Activated CD4-positive, alpha-beta T cell treated with anti-CD3 and anti-CD28 coated beads for 36 hours (primary cell): ENCODE measurements at regions not wholly inside any gene's neighbourhood (a gene's known extent, or its start where the extent isn't known, plus 50 kb on each side); places are given as distances from the start of the nearest gene placed in this dataset.

Experiments used
- ATAC-seq: fragments of 200-7000 bp; cut with Tn5 transposase; one replicate; pipeline ENCODE4 v1.10.0; 2021; ENCODE audit warnings: mild to moderate bottlenecking, moderate library complexity
- CTCF ChIA-PET: fragments of 350-600 bp; sonication (Branson Sonifier 250); formaldehyde crosslinking; loops from one replicate; lab custom pipeline; 2021; ENCODE audit warnings: antibody characterized with exemption; lab: Charles Lee
- POLR2A ChIA-PET: fragments of 350-600 bp; sonication (Branson Sonifier 250); formaldehyde crosslinking; loops from one replicate; lab custom pipeline; 2021; ENCODE audit warnings: antibody characterized with exemption, inconsistent platforms; lab: Charles Lee
- DNase-seq: peaks from one replicate; pipeline ENCODE4 v3.0.0-alpha.2; 2020
- H3K27ac Mint-ChIP-seq: one replicate; pipeline ENCODE4 v1.8.0; 2021; ENCODE audit warnings: mixed read lengths
- H3K27me3 Mint-ChIP-seq: one replicate; pipeline ENCODE4 v1.8.0; 2021; ENCODE audit warnings: mixed read lengths
- H3K36me3 Mint-ChIP-seq: one replicate; pipeline ENCODE4 v1.8.0; 2021; ENCODE audit warnings: low read depth, mixed read lengths
- H3K4me1 Mint-ChIP-seq: one replicate; pipeline ENCODE4 v1.8.0; 2021; ENCODE audit warnings: mixed read lengths
- H3K4me3 Mint-ChIP-seq: one replicate; pipeline ENCODE4 v1.8.0; 2021; ENCODE audit warnings: mild to moderate bottlenecking, moderate library complexity, mixed read lengths
- H3K9me3 Mint-ChIP-seq: one replicate; pipeline ENCODE4 v1.8.0; 2021; ENCODE audit warnings: low read depth, mixed read lengths
- intact Hi-C, 2 experiments: fragments of 100-400 bp; cut with DNase I in 1 of 2; cut with micrococcal nuclease in 1 of 2; formaldehyde crosslinking; loops; one replicate each; pipeline versions ENCODE4 v1.14.2 to v1.15.1; 2022 to 2024; cut with DNase I, micrococcal nuclease

DNA sequence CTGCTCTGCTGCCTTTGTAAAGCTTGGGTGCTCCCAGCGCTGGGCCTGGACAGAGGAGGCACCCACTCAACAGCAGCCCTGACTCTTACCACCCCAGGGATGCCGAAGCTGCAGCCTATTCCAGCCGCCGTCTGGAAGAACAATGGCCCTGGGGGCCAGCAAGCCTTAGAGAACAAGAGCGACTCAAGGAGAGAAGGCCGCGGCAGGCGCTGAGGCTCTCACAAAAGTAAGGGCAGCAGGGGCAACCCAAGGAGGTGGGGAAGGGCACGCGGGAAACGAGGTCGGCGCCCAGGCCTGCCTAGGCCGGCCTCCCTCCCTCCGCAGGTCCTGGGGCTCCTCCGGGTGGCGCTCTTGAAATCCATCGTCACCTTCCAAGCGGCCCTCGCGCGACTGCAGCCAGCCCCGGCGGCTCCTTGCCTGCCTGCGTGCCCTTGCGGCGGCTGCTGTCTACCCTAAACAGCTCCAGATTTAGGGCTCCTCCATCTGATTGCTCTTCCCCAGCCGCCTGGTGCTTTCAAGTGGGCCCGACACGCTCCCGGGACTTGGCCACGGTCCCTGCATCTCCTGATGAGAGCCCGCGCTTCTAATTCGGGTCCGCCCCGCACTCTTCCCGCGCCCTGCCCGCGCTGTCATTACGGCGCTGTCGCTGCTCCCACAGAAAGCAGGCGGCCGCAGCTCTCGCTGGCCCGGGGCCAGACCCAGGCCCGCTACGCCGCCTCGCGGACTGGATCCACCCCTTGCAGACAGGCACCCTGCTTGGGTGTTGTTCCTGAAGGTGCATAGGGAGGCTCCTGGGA, 213.3 kb downstream of the SEMA6A start:
- CTCF ChIA-PET, result no interaction called here
- intact Hi-C loops, result no loop called here
- no peaks in the 10 kb centered on the region for H3K27me3 Mint-ChIP-seq

DNA sequence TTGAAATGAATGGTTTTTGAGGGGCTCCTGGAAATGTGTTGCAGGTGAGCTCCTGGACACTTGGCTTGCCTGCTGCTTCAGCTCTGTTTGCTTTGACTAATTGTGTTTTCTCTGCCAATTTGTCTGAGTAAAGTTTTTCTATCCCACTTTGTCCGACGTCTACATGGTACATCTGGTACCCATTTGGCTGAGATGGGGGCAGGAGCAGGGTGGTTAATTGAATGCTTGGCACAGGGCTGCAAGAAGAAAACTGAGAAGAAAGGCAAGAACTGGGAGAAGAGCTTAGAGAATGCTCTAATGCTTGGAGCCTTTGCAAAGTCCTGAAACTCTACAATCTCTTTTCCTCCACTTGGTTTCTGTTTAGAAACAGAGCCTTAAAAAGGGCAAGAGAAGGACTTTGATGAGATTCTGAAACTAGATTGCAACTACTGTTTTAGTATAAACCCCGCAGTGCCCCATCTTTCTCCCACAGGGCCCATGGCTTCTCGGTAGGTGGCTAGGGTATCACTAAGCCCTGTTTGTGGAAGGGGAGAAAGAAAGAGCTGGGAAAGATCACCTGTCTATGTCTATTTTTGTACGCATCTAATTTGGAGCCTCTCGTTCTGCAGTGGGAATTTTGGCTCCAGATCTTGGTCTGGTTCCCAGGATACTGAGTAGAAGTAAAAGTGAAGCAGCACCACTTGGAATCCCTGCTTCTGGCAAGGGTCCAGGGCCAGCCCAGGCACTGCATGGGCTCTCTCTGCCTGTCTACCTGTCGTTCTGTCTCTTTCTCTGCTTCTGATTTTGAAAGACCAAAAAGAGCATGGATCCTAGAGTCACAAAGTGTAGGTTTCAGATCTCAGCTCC, 214.4 kb downstream of the SEMA6A start:
- no peak for ATAC-seq
- CTCF ChIA-PET, result no interaction called here
- Mint-ChIP-seq H3K4me3 (no peak overlapping the region), H3K9me3 (no peaks in the 10 kb centered on the region), H3K4me1 (no peaks in the 10 kb centered on the region), H3K36me3 (peaks cover 9% of the 10 kb centered on the region), H3K27me3 (no peaks in the 10 kb centered on the region), H3K27ac (no peak overlapping the region)
- no peak for DNase-seq
- intact Hi-C loops, result no loop called here
- POLR2A ChIA-PET, result no interaction called here

More for the DNA sequence above, 213.3 kb downstream of the SEMA6A start:
- Mint-ChIP-seq H3K9me3 (no peaks in the 10 kb centered on the region), H3K36me3 (peaks cover 10% of the 10 kb centered on the region), H3K27ac (no peak overlapping the region), H3K4me1 (no peaks in the 10 kb centered on the region), H3K4me3 (no peak overlapping the region)
- DNase-seq (no peak), ATAC-seq (no peak)
- POLR2A ChIA-PET, result no interaction called here

DNA sequence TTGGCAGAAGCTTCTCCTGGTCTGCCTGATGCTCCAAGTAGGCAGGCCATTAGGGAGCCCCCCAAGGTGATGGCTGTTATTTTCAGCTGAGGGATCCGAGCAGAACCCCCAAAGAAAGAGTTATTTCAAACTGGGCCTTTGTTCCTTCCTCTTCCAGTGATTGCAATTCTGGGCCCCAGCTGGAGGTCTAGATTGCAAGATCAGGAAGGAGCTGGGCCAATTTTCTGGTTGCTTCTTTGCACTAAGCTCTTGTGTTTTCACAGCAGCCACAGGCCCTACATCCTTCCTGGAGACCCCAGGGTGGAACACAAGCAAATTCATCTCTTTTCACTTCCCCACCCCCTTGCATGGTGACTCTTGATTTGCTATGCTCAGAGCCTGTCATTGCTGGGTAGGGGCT, 215.0 kb downstream of the SEMA6A start:
- CTCF ChIA-PET, result no interaction called here
- peaks cover 13% of the 10 kb centered on the region for H3K36me3 Mint-ChIP-seq
- no peak for DNase-seq
- no peaks in the 10 kb centered on the region for H3K27me3 Mint-ChIP-seq
- H3K27ac Mint-ChIP-seq, result no peak overlapping the region
- H3K9me3 Mint-ChIP-seq, result no peaks in the 10 kb centered on the region
- intact Hi-C loops, result no loop called here
- no peak for ATAC-seq
- H3K4me1 Mint-ChIP-seq, result no peaks in the 10 kb centered on the region
- POLR2A ChIA-PET, result no interaction called here
- no peak overlapping the region for H3K4me3 Mint-ChIP-seq

DNA sequence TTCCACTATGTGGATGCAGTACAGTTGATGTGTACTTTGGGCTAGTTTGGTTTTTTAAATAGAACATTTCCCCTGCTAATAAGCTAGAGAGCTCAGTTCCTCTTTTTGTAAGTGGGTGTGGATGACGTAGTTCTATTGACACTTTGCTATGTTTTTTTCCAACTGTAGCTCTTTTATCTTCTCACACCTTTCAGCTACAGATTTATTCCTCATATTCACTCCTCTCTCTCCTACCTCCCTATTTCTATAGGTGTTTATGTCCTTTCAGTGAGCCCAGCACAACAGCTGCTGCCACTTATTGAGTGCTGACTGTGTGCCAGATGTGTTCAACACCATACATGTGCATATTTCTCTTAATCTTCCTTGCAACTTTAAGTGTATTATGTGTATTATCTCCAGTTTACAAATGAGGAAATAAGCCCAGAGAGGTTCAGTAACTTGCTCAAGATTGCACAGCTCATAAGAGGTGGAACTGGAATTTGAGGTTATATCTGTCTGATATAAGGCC, 215.7 kb downstream of the SEMA6A start:
- ATAC-seq (no peak), DNase-seq (no peak)
- H3K4me3 Mint-ChIP-seq, result no peak overlapping the region
- H3K9me3 Mint-ChIP-seq, result peaks cover 5% of the 10 kb centered on the region
- H3K4me1 Mint-ChIP-seq, result no peaks in the 10 kb centered on the region
- POLR2A ChIA-PET, result no interaction called here
- intact Hi-C loops, result no loop called here
- H3K27ac Mint-ChIP-seq, result no peak overlapping the region
- H3K27me3 Mint-ChIP-seq, result no peaks in the 10 kb centered on the region
- CTCF ChIA-PET, result interaction anchor here (0.9 to 1.5 kb wide), 3 partner anchors 8 to 222 kb away, joined by 3 to 6 read pairs (median 3); no protein-coding TSS in a partner anchor
- peaks cover 18% of the 10 kb centered on the region for H3K36me3 Mint-ChIP-seq

DNA sequence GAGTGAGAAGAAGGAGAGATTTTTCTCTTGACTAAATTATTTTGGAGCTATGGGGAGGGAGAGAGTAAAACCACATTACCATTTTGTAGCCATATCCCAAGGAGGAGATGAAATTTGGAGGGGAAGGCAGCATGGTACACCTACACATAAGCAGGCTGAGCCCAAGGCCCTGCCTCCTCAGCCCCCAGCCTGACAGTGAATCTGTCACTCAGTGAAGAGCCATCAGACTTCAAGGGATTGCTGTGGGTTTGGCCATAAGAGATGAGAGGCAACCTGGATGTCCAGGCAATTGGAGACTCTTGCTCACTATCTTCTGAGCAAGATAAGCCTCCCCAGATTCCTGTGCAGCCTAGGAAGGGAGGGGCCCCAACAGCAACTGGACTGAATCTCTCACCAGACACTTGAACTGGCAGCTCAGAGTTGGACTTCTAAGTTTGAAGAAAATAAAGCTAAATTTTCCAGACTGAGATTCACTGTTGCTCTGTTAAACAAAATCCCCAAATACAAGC, 216.6 kb downstream of the SEMA6A start:
- H3K27ac Mint-ChIP-seq, result no peak overlapping the region
- no peak overlapping the region for H3K4me3 Mint-ChIP-seq
- no peaks in the 10 kb centered on the region for H3K27me3 Mint-ChIP-seq
- ChIA-PET CTCF (interaction anchor here (0.9 to 1.5 kb wide), 2 partner anchors 9 to 221 kb away, joined by 3 to 6 read pairs; no protein-coding TSS in a partner anchor), POLR2A (no interaction called here)
- H3K4me1 Mint-ChIP-seq, result no peaks in the 10 kb centered on the region
- intact Hi-C loops, result no loop called here
- DNase-seq (no peak), ATAC-seq (no peak)
- H3K36me3 Mint-ChIP-seq, result peaks cover 24% of the 10 kb centered on the region
- H3K9me3 Mint-ChIP-seq, result peaks cover 8% of the 10 kb centered on the region

DNA sequence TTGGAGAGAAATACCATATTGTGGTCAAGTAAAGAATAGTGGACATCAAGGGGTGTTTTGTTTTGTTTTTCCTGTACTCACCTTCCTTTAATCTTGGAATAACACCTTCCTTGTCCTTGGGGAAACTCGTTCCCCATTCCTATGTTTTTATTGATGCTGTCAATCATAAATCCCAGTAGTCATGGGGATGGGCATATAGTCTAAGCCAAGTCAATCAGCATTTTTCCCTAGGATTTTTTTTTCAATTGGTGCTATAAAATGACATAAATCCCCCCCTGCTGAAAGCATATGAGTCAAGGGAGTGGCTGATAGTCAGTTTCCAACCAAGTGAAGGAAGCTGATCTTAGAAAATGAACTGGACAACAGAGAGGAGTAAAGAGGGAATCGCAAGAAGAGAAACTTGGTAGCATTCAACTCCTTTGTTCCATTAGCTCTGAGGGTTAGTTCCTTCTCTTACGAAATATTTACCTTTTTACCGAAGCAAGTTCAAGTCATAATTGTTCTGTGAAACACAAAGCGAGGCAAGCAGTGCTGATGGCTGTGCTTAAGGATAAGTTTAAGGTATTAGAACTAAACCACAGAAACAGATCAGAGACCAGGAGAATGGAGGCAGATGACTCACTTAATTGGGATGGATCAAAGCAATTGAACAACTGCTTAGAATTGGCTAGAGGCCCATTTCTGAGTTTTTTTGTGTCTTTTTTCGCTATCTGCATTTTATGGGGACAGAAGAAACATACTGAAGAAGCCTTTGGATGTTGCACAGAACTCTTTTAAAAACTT, 218.6 kb downstream of the SEMA6A start:
- DNase-seq (no peak), ATAC-seq (no peak)
- Mint-ChIP-seq H3K27me3 (no peaks in the 10 kb centered on the region), H3K4me1 (no peaks in the 10 kb centered on the region), H3K36me3 (peaks cover 30% of the 10 kb centered on the region), H3K27ac (no peak overlapping the region), H3K9me3 (peaks cover 8% of the 10 kb centered on the region), H3K4me3 (no peak overlapping the region)
- intact Hi-C loops, result no loop called here
- ChIA-PET CTCF (no interaction called here), POLR2A (no interaction called here)

DNA sequence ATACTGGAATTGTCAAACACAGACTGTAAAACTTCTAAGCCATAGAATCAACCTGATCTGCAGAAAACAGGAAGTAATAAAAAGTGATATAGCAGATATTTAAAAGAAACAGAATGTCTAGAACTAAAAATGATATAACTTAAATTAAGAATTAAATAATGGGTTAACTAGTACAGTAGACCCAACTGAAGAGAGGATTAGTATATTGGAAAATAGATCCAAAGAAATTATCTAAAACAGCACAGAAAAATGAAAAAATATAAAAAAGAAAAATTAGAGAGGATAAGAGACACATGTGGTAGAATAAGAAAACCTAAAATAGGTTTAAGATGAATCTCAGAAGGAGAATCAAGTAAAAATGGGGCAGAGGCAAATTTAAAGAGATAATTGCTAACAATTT, 219.9 kb downstream of the SEMA6A start:
- H3K27ac Mint-ChIP-seq, result no peak overlapping the region
- intact Hi-C loops, result no loop called here
- H3K27me3 Mint-ChIP-seq, result no peaks in the 10 kb centered on the region
- H3K36me3 Mint-ChIP-seq, result peaks cover 39% of the 10 kb centered on the region
- no peaks in the 10 kb centered on the region for H3K4me1 Mint-ChIP-seq
- ChIA-PET CTCF (no interaction called here), POLR2A (no interaction called here)
- H3K9me3 Mint-ChIP-seq, result peaks cover 15% of the 10 kb centered on the region
- DNase-seq (no peak), ATAC-seq (no peak)
- no peak overlapping the region for H3K4me3 Mint-ChIP-seq

DNA sequence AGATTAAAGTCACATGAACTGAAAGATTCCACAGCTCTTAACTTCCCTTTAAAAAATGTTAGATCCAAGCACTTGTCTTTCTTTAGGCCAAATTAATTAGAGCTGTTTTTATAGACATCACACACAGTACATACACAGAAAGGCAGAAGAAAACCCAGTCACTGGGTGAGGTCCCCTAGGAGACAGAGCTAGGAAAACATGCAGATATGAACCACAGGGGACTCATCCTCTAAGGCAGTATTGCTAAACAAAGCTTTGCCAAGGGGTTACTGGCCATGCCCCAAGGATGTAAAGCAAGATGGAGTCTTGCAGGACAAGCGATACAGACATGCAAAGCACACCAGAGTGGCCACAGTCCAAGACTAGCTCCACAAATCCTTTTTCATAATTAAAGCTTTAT, 227.0 kb downstream of the SEMA6A start:
- H3K27me3 Mint-ChIP-seq, result no peaks in the 10 kb centered on the region
- H3K36me3 Mint-ChIP-seq, result peaks cover 64% of the 10 kb centered on the region
- ChIA-PET CTCF (no interaction called here), POLR2A (no interaction called here)
- no peak overlapping the region for H3K4me3 Mint-ChIP-seq
- intact Hi-C loops, result no loop called here
- no peak overlapping the region for H3K27ac Mint-ChIP-seq
- DNase-seq (no peak), ATAC-seq (no peak)
- no peaks in the 10 kb centered on the region for H3K4me1 Mint-ChIP-seq
- H3K9me3 Mint-ChIP-seq, result peaks cover 26% of the 10 kb centered on the region

DNA sequence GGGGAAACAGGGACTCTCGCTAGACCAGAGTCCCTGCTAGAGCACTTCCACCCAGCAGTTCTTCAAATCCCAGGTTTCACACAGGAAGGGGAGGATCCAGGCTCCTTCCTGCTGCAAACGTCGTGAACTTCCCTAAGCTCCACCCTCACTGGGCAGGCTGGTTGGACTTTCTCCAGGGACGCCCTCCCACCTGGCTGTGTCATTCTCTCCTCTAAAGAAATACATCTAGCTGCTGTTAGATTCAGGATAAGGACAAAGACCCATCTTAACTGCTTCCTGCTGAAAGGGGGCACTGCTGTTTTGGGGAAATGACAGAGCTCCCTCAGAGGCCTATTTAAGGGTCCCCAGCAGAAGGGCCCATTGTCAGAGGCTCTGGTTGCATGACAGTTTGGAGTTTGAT, 230.7 kb downstream of the SEMA6A start:
- Mint-ChIP-seq H3K4me1 (no peaks in the 10 kb centered on the region), H3K4me3 (no peak overlapping the region), H3K36me3 (peaks cover 41% of the 10 kb centered on the region), H3K9me3 (peaks cover 27% of the 10 kb centered on the region), H3K27me3 (no peaks in the 10 kb centered on the region), H3K27ac (no peak overlapping the region)
- intact Hi-C loops, result no loop called here
- ChIA-PET CTCF (no interaction called here), POLR2A (no interaction called here)
- DNase-seq, result no peak
- no peak for ATAC-seq
